ENCODE measurements at regions not wholly inside any gene's neighbourhood (a gene's known extent, or its start where the extent isn't known, plus 50 kb on each side); places are given as distances from the start of the nearest gene placed in this dataset.

DNA sequence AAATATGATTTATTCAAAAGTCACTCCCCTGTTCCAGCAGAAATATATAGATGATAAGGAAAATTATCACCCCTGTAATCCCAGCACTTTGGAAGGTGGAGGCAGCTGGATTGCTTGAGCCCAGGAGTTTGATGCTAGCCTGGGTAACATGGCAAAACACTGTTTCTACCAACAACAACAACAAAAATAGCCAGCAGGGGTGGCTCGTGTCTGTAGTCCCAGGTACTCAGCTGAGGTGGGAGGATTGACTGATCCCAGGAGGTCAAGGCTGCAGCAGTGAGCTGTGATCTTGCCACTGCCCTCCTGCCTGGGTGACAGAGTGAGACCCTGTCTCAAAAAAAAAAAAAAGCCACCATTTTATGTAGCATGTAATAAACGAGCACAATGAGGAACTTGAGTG is 1546.5 kb downstream of the NCAM2 start:
- H3K27ac ChIP-seq: no peak overlapping the region
- no peak for DNase-seq
- no peaks in the 10 kb centered on the region for H3K36me3 ChIP-seq
- intact Hi-C loops (cut with DNase I): no loop called here
- H3K9ac ChIP-seq (ENCODE audit: low read depth in 2 of 2, low read length in 2 of 2): no peak overlapping the region
- TF ChIP-seq, protein P1, sequence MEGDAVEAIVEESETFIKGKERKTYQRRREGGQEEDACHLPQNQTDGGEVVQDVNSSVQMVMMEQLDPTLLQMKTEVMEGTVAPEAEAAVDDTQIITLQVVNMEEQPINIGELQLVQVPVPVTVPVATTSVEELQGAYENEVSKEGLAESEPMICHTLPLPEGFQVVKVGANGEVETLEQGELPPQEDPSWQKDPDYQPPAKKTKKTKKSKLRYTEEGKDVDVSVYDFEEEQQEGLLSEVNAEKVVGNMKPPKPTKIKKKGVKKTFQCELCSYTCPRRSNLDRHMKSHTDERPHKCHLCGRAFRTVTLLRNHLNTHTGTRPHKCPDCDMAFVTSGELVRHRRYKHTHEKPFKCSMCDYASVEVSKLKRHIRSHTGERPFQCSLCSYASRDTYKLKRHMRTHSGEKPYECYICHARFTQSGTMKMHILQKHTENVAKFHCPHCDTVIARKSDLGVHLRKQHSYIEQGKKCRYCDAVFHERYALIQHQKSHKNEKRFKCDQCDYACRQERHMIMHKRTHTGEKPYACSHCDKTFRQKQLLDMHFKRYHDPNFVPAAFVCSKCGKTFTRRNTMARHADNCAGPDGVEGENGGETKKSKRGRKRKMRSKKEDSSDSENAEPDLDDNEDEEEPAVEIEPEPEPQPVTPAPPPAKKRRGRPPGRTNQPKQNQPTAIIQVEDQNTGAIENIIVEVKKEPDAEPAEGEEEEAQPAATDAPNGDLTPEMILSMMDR (IDR thresholded peaks at IDR 0.05): no peak
- H3K9me3 ChIP-seq: no peaks in the 10 kb centered on the region
- no peak overlapping the region for H3K4me3 ChIP-seq
- no peaks in the 10 kb centered on the region for H3K27me3 ChIP-seq
- H3K4me1 ChIP-seq: no peaks in the 10 kb centered on the region

DNA sequence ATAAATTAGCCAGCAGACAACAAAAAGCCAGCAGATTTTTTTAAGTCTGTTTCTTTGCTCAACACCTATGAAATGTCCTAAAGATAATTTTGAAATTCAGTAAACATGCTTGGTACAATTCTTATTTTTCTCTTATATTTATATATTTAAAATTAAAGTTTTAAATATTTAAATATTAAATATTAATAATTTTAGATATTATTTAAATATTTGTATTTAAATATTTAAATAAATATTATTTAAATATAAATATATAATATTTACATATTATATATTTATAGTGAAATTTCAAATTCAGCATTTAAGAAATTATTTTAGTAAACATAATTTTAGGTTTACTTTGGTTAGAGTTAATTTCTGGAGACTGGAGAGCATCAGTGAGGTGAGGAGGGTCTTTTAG is 1554.2 kb downstream of the NCAM2 start:
- Histone ChIP-seq H3K4me1 (no peaks in the 10 kb centered on the region), H3K4me3 (no peak overlapping the region), H3K9ac (ENCODE audit: low read depth in 2 of 2, low read length in 2 of 2) (no peak overlapping the region), H3K9me3 (no peaks in the 10 kb centered on the region), H3K27me3 (no peaks in the 10 kb centered on the region), H3K27ac (no peak overlapping the region), H3K36me3 (no peaks in the 10 kb centered on the region)
- TF ChIP-seq, protein P1 (IDR thresholded peaks at IDR 0.05): no peak
- intact Hi-C loops (cut with DNase I): no loop called here
- no peak for DNase-seq

DNA sequence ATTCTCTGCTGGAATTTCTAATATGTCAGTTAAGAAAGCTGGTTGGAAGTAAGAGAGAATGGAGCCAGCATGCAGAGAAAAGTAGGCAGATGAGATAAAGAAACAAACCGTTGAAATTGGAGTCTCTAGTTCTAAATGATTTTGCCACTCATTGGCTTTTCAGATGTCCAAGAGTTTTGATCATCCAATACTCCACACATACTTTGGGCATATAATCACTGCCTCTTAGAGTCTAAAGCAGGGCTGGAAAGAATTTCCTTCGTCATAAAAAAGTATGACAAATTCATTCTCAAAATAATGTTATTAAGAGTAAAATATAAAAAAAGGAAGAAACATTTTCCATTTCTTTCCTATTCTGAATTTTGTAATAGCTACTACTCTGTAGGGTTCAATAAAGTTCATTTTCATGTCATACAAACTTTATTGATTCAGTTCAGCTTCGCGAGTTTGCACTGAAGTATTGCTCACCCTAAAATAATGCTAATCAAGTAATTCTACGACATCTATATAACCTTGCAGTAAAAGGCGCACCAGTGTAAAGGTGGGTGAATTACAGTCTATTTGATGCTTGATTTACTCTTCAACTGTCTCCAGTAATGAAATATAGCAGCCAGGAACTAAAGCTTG is 1556.6 kb downstream of the NCAM2 start:
- Histone ChIP-seq H3K4me3 (no peak overlapping the region), H3K36me3 (no peaks in the 10 kb centered on the region), H3K27ac (no peak overlapping the region), H3K4me1 (no peaks in the 10 kb centered on the region), H3K9me3 (no peaks in the 10 kb centered on the region), H3K9ac (ENCODE audit: low read depth in 2 of 2, low read length in 2 of 2) (no peak overlapping the region), H3K27me3 (no peaks in the 10 kb centered on the region)
- TF ChIP-seq, protein P1 (IDR thresholded peaks at IDR 0.05): no peak
- no peak for DNase-seq
- intact Hi-C loops (cut with DNase I): no loop called here

DNA sequence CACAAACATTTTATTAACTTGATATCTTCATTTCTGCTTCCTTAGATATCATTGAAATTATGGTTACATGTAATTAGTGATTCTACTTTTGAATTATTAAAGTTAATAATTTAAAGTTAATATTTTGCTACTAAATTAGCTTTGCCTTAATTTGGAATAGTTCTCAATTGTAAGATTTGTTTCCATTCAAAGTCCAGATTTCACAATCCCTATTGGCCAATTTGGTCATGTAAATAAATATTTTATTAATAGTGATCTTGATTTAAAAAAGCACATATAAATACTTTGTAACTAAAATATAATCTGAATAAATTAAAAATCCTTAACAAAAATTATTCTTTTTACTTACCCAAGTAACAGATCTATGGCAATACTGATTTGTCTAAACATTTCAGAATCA is 1558.6 kb downstream of the NCAM2 start:
- Histone ChIP-seq H3K9me3 (no peaks in the 10 kb centered on the region), H3K4me1 (no peaks in the 10 kb centered on the region), H3K4me3 (no peak overlapping the region), H3K27ac (no peak overlapping the region), H3K36me3 (no peaks in the 10 kb centered on the region), H3K9ac (ENCODE audit: low read depth in 2 of 2, low read length in 2 of 2) (no peak overlapping the region), H3K27me3 (no peaks in the 10 kb centered on the region)
- no peak for DNase-seq
- intact Hi-C loops (cut with DNase I): no loop called here
- TF ChIP-seq, protein P1 (IDR thresholded peaks at IDR 0.05): no peak

DNA sequence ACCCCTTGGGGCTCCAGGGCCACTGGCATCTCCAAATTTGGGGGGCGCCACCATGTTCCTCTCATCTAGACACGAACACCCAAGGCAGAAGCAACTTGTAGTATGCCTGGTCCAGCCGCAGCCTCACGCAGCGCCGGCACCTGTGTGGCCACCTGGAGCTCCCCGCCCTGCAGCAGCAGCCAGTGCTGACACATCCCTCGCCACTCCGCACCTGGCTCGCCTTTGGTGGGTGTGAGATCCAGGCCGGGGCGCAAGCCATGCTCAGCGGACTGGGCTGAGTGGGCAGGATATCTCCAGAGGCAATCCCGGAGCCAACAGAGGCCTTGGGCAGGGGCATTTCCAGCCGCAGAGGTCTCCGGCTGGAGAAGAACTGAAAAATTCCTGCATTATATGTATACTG is 1563.7 kb downstream of the NCAM2 start:
- no peaks in the 10 kb centered on the region for H3K27me3 ChIP-seq
- TF ChIP-seq, protein P1 (IDR thresholded peaks at IDR 0.05): no peak
- no peaks in the 10 kb centered on the region for H3K4me1 ChIP-seq
- no peak overlapping the region for H3K4me3 ChIP-seq
- H3K27ac ChIP-seq: no peak overlapping the region
- no peaks in the 10 kb centered on the region for H3K9me3 ChIP-seq
- H3K36me3 ChIP-seq: no peaks in the 10 kb centered on the region
- DNase-seq: no peak
- peak overlapping the region in 1 of 2 donors; percentile 35 for H3K9ac ChIP-seq (ENCODE audit: low read depth in 2 of 2, low read length in 2 of 2)
- intact Hi-C loops (cut with DNase I): no loop called here
